GM23248 (cell line): ENCODE measurements at regions not wholly inside any gene's neighbourhood (a gene's known extent, or its start where the extent isn't known, plus 50 kb on each side); places are given as distances from the start of the nearest gene placed in this dataset.

ENCODE experiments used
- EZH2 ChIP-seq: fragments of 200-600 bp; sonication (generic); IDR thresholded peaks from 2 replicates; pipeline ENCODE4 v1.6.1; 2018; ENCODE audit warnings: antibody characterized with exemption, mild to moderate bottlenecking; ENCODE audit not compliant: insufficient read depth, poor library complexity, severe bottlenecking
- EZH2phosphoT487 ChIP-seq: fragments of 200-600 bp; sonication (generic); IDR thresholded peaks from 2 replicates; pipeline ENCODE4 v1.6.1; 2018; ENCODE audit warnings: antibody characterized with exemption, moderate library complexity, mild to moderate bottlenecking, low read depth; ENCODE audit not compliant: insufficient read depth

GRCh38 chr9:14983599-14983998 is 73.4 kb upstream of the FREM1 start:
- TF ChIP-seq EZH2phosphoT487 = no peak
- no peak for TF ChIP-seq EZH2
